ENCODE measurements at regions not wholly inside any gene's neighbourhood (a gene's known extent, or its start where the extent isn't known, plus 50 kb on each side); places are given as distances from the start of the nearest gene placed in this dataset.

GRCh38 chr10:123554656-123555055, 111.5 kb upstream of the GPR26 start:
- Histone ChIP-seq H3K4me3 (no peak overlapping the region), H3K27ac (no peak overlapping the region), H3K36me3 (no peaks in the 10 kb centered on the region), H3K4me1 (no peaks in the 10 kb centered on the region), H3K9me3 (no peaks in the 10 kb centered on the region), H3K27me3 (no peaks in the 10 kb centered on the region)
- ATAC-seq (no peak), DNase-seq (no peak), FAIRE-seq (no peak)
- intact Hi-C loops (cut with DNase I), result loop anchor here (5.0 to 10.0 kb wide), 3 partner anchors 422 to 510 kb away; no protein-coding TSS in a partner anchor
- WGBS, 2 donors, result 66 to 78% methylated on average over 8 of the region's 8 CpGs
- no peak for TF ChIP-seq CTCF (IDR thresholded peaks at IDR 0.05)

- FAIRE-seq, result no peak
- intact Hi-C loops (cut with DNase I), result loop anchor here (5.0 to 10.0 kb wide), 3 partner anchors 423 to 511 kb away; no protein-coding TSS in a partner anchor
- ATAC-seq, result no peak
These were observed 110.5 kb upstream of the GPR26 start for GRCh38 chr10:123555616-123556015.

GRCh38 chr10:123556049-123556448, 110.1 kb upstream of the GPR26 start:
- Histone ChIP-seq H3K4me3 (no peak overlapping the region), H3K27me3 (no peaks in the 10 kb centered on the region), H3K27ac (no peak overlapping the region), H3K9me3 (no peaks in the 10 kb centered on the region), H3K4me1 (no peaks in the 10 kb centered on the region), H3K36me3 (no peaks in the 10 kb centered on the region)
- no peak for FAIRE-seq
- TF ChIP-seq CTCF (IDR thresholded peaks at IDR 0.05), result no peak
- no peak for DNase-seq
- WGBS, 2 donors, result 50 to 65% methylated on average over 7 of the region's 7 CpGs
- ATAC-seq, result no peak
- intact Hi-C loops (cut with DNase I), result loop anchor here (5.0 to 10.0 kb wide), 3 partner anchors 424 to 511 kb away; no protein-coding TSS in a partner anchor

More at GRCh38 chr10:123555616-123556015, 110.5 kb upstream of the GPR26 start:
- Histone ChIP-seq H3K9me3 (no peaks in the 10 kb centered on the region), H3K4me1 (no peaks in the 10 kb centered on the region), H3K27ac (no peak overlapping the region), H3K36me3 (no peaks in the 10 kb centered on the region), H3K27me3 (no peaks in the 10 kb centered on the region), H3K4me3 (no peak overlapping the region)
- DNase-seq, result no peak
- no peak for TF ChIP-seq CTCF (IDR thresholded peaks at IDR 0.05)
- WGBS, 2 donors, result 60 to 77% methylated on average over 4 of the region's 4 CpGs

- no peaks in the 10 kb centered on the region for H3K27me3 ChIP-seq
- no peak overlapping the region for H3K27ac ChIP-seq
- no peak overlapping the region for H3K4me3 ChIP-seq
- FAIRE-seq, result no peak
- 52 to 60% methylated on average over 16 of the region's 16 CpGs for WGBS, 2 donors
- H3K9me3 ChIP-seq, result no peaks in the 10 kb centered on the region
- TF ChIP-seq CTCF (IDR thresholded peaks at IDR 0.05), result no peak
- intact Hi-C loops (cut with DNase I), result loop anchor here (5.0 to 10.0 kb wide), 3 partner anchors 424 to 512 kb away; no protein-coding TSS in a partner anchor
- H3K4me1 ChIP-seq, result no peaks in the 10 kb centered on the region
- no peak for ATAC-seq
- no peak for DNase-seq
- no peaks in the 10 kb centered on the region for H3K36me3 ChIP-seq
These were observed 109.4 kb upstream of the GPR26 start for GRCh38 chr10:123556736-123557135.

GRCh38 chr10:123557366-123558108, 108.6 kb upstream of the GPR26 start:
- no peak for DNase-seq
- no peak overlapping the region for H3K27ac ChIP-seq
- no peak for FAIRE-seq
- H3K4me1 ChIP-seq, result no peaks in the 10 kb centered on the region
- H3K9me3 ChIP-seq, result no peaks in the 10 kb centered on the region
- H3K27me3 ChIP-seq, result no peaks in the 10 kb centered on the region
- no peaks in the 10 kb centered on the region for H3K36me3 ChIP-seq
- no peak overlapping the region for H3K4me3 ChIP-seq
- TF ChIP-seq CTCF (IDR thresholded peaks at IDR 0.05), result no peak
- no peak for ATAC-seq
- 50 to 53% methylated on average over 8 of the region's 8 CpGs for WGBS, 2 donors
- intact Hi-C loops (cut with DNase I), result loop anchor here (5.0 to 10.0 kb wide), 3 partner anchors 425 to 513 kb away; no protein-coding TSS in a partner anchor

All from pancreas (tissue), 10 donors.